Left lung (tissue), 4 donors: ENCODE measurements at regions not wholly inside any gene's neighbourhood (a gene's known extent, or its start where the extent isn't known, plus 50 kb on each side); places are given as distances from the start of the nearest gene placed in this dataset.

ENCODE experiments used
- ATAC-seq: fragments of 200-7000 bp; cut with Tn5 transposase; one replicate; pipeline ENCODE4 v1.9.1; 2020; ENCODE audit warnings: moderate library complexity
- DNase-seq, 4 donors: peaks; one replicate each; pipeline ENCODE4 v3.0.0-alpha.2; 2013 to 2020
- H3K27ac ChIP-seq, 2 donors: fragments of 200-600 bp; sonication (generic) in 1 of 2; one replicate each; pipeline versions ENCODE4 v1.5.0 to v1.8.0; 2020 to 2021
- H3K27me3 ChIP-seq, 2 donors: fragments of 200-600 bp; sonication (generic) in 1 of 2; one replicate each; pipeline versions ENCODE4 v1.5.0 to v1.8.0; 2020 to 2021
- H3K36me3 ChIP-seq, 2 donors: fragments of 200-600 bp; sonication (generic) in 1 of 2; one replicate each; pipeline versions ENCODE4 v1.5.0 to v1.8.0; 2020 to 2021
- H3K4me1 ChIP-seq, 2 donors: fragments of 200-600 bp; one replicate each; pipeline ENCODE4 v1.8.0; 2021
- H3K4me3 ChIP-seq, 2 donors: fragments of 200-600 bp; sonication (generic) in 1 of 2; one replicate each; pipeline versions ENCODE4 v1.5.0 to v1.8.0; 2020 to 2021; ENCODE audit warnings: mild to moderate bottlenecking in 1 of 2
- H3K9me3 ChIP-seq, 2 donors: fragments of 200-600 bp; sonication (generic) in 1 of 2; one replicate each; pipeline versions ENCODE4 v1.5.0 to v1.8.0; 2020 to 2021
- intact Hi-C, 2 donors: fragments of 100-400 bp; cut with DNase I; formaldehyde crosslinking; loops; one replicate each; pipeline versions ENCODE4 v1.11.2 to v1.14.2; 2022
- TF ChIP-seq, protein P1 (sequence below), 2 donors: fragments of 200-600 bp; sonication (generic) in 1 of 2; IDR thresholded peaks; one replicate each; pipeline versions ENCODE4 v1.5.0 to v1.8.0; 2021; ENCODE audit warnings: antibody characterized with exemption in 2 of 2
- donor health status: DM: no; HTN: yes; CAD: no.
- donor health status: DM: no; HTN: no; CAD: no.

DNA sequence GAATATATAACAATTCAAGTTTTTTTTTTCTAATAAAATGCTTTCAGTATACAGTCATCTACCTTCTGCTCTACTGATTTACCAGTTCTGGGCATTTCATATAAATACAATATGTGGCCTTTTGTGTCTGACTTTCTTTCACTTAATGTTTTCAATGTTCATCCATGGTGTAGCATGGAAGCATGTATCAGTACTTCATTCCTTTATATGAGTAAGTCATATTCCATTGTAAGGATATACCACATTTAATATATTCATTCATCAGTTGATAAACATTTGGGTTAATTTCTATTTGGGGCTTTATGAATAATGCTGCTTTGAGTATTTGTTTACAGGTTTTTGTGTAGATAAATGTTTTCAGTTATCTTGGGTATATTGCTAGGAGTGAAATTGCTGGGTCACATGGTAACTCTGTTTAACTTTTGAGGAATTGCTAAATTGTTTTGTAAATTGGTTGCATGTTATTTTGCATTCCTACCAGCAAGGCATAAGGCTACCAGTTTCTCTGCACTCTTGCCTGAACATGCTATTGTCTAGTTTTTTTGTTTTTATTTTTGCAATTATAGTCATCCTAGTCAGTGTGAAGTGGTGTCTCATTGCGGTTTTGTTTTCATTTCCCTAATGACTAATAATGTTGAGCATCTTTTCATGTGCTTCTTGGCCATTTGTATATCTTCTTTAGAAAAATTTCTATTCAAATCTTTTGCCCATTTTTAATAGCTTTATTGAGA is 206.1 kb downstream of the TM2D1 start:
- Histone ChIP-seq H3K4me3 (no peak overlapping the region), H3K4me1 (no peaks in the 10 kb centered on the region), H3K9me3 (no peaks in the 10 kb centered on the region), H3K36me3 (no peaks in the 10 kb centered on the region), H3K27ac (no peak overlapping the region), H3K27me3 (no peaks in the 10 kb centered on the region)
- intact Hi-C loops = no loop called here
- ATAC-seq (no peak), DNase-seq (no peak)
- TF ChIP-seq, protein P1, sequence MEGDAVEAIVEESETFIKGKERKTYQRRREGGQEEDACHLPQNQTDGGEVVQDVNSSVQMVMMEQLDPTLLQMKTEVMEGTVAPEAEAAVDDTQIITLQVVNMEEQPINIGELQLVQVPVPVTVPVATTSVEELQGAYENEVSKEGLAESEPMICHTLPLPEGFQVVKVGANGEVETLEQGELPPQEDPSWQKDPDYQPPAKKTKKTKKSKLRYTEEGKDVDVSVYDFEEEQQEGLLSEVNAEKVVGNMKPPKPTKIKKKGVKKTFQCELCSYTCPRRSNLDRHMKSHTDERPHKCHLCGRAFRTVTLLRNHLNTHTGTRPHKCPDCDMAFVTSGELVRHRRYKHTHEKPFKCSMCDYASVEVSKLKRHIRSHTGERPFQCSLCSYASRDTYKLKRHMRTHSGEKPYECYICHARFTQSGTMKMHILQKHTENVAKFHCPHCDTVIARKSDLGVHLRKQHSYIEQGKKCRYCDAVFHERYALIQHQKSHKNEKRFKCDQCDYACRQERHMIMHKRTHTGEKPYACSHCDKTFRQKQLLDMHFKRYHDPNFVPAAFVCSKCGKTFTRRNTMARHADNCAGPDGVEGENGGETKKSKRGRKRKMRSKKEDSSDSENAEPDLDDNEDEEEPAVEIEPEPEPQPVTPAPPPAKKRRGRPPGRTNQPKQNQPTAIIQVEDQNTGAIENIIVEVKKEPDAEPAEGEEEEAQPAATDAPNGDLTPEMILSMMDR (IDR thresholded peaks at IDR 0.05) = no peak

DNA sequence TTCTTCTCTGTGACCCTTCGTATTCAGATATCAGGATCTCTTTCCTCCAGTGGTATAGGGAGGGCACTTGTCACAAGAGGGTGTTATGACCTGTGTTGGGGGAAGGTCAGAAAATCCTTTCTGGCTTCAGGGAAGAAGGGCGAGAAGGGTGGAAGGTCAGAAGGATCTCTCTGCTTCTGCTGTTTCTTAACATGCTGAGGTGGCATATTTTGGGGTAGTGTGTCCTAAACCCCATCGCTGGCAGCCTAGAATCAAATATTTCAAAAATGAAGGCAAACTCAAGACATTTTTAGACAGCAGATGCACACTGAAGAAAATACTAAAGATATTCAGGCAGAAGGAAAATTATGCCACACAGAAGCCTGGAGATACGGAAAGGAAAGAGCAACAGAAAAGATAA is 207.6 kb downstream of the TM2D1 start:
- Histone ChIP-seq H3K9me3 (no peaks in the 10 kb centered on the region), H3K27me3 (no peaks in the 10 kb centered on the region), H3K4me3 (no peak overlapping the region), H3K27ac (no peak overlapping the region), H3K4me1 (no peaks in the 10 kb centered on the region), H3K36me3 (no peaks in the 10 kb centered on the region)
- ATAC-seq (no peak), DNase-seq (no peak)
- TF ChIP-seq, protein P1 (IDR thresholded peaks at IDR 0.05) = no peak
- intact Hi-C loops = no loop called here

DNA sequence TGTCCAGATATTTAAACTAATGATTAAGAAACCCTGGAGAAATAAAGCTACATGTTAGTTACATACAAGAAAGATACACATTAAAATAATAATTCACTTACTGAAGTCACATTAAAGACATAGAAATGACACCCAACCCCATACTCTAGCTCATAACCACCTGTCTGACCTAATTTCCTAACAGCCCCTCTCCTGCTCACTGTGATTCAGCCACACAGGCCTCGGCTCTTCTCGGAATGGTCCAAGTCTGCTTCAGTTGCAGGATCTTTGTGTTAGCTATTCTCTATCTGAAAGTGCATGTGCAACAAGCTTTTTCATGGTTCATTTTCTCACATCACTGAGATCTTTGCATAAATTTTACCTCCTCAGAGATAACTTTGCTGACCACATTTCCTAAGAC is 209.8 kb downstream of the TM2D1 start:
- H3K27ac ChIP-seq = no peak overlapping the region
- H3K4me1 ChIP-seq = no peaks in the 10 kb centered on the region
- H3K27me3 ChIP-seq = no peaks in the 10 kb centered on the region
- H3K4me3 ChIP-seq = no peak overlapping the region
- H3K36me3 ChIP-seq = no peaks in the 10 kb centered on the region
- TF ChIP-seq, protein P1 (IDR thresholded peaks at IDR 0.05) = no peak
- intact Hi-C loops = no loop called here
- no peak for ATAC-seq
- H3K9me3 ChIP-seq = no peaks in the 10 kb centered on the region
- DNase-seq = no peak
